ENCODE measurements at regions not wholly inside any gene's neighbourhood (a gene's known extent, or its start where the extent isn't known, plus 50 kb on each side); places are given as distances from the start of the nearest gene placed in this dataset.
A peak's percentile ranks its signal among the peaks of the same experiment; 100 is the strongest.

GRCh38 chr1:36708587-36708986 is 225.9 kb upstream of the CSF3R start:
- no peak for TF ChIP-seq CTCF (IDR thresholded peaks at IDR 0.05; ENCODE audit: low read depth, low read length)
- no peak overlapping the region for H3K4me3 ChIP-seq (ENCODE audit: low read depth, low read length)

DNA sequence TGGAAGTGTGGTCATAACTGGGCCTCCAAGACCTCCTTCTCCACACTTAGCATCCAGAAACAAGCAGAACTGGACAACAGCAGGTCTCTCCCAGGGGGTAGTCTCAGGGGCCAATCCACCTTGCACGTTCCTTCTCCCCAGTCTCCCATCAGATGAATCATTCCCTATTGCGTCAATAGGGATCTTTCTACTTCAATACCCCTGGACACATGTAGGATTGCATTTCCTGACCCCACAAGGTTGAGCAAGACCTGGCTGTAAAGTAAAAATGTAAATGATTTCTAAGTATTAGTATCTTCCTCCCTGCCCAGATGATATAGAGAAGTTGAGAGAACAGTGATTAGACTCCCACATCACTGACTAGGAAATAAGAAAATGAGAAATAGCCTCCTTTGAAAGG is 224.5 kb upstream of the CSF3R start:
- no peak for TF ChIP-seq CTCF (IDR thresholded peaks at IDR 0.05; ENCODE audit: low read depth, low read length)
- H3K4me3 ChIP-seq (ENCODE audit: low read depth, low read length) = no peak overlapping the region

- H3K4me3 ChIP-seq (ENCODE audit: low read depth, low read length) = no peak overlapping the region
- TF ChIP-seq CTCF (IDR thresholded peaks at IDR 0.05; ENCODE audit: low read depth, low read length) = no peak
Observed at GRCh38 chr1:36706416-36706815, 223.7 kb upstream of the CSF3R start.

GRCh38 chr1:36705629-36706028 is 222.9 kb upstream of the CSF3R start:
- TF ChIP-seq CTCF (IDR thresholded peaks at IDR 0.05; ENCODE audit: low read depth, low read length) = no peak
- no peak overlapping the region for H3K4me3 ChIP-seq (ENCODE audit: low read depth, low read length)

DNA sequence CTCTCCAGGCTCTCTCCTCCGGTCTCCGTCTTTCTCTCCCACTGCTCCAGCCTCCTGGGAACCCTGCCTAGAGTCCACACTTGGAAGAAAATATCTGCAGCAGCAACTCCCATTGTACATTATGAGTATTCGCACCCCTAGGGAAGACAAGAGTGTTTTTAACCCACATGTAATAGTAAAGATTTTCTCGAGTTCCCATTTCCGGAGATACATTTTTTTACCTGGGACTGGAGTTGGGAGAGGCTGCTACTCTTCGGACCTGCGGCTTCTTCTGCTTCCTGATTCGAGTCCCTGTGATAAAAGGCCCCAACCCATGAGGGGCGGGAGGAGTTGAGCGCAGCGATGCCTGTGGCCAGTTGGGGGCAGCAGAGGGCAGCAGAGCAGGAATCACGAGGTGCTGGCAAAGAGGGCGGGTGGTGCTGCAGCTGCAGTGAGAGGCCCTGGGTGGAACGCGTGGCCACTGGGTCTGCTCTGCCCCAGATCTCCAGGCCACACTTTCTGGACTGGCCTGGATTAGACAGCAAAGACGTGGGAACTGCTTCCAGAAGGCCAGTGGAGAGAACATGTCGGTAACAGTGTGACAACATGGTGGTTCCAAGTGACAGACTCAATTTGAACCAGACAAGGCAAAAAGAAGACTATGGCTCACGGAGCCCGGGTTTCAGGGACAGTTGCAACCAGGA is 221.0 kb upstream of the CSF3R start:
- H3K4me3 ChIP-seq (ENCODE audit: low read depth, low read length) = no peak overlapping the region
- TF ChIP-seq CTCF (IDR thresholded peaks at IDR 0.05; ENCODE audit: low read depth, low read length) = peak; percentile 84

DNA sequence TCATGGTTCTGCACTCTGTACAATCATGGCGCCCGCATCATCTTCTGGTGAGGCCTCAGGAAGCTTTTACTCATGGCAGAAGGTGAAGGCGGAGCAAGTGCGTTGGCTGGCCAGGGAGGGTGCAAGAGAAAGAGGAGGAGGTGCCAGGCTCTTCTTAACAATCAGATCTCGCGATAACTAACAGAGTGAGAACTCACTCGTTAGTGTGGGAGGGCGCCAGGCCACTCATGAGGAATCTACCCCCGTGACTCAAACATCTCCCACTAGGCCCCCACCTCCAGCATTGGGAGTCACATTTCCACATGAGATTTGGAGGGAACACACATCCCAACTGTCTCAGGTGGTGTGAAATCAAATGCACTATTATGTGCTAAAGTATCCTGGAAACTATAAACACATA is 220.2 kb upstream of the CSF3R start:
- H3K4me3 ChIP-seq (ENCODE audit: low read depth, low read length) = no peak overlapping the region
- TF ChIP-seq CTCF (IDR thresholded peaks at IDR 0.05; ENCODE audit: low read depth, low read length) = no peak

GRCh38 chr1:36699113-36699911 is 216.6 kb upstream of the CSF3R start:
- no peak overlapping the region for H3K4me3 ChIP-seq (ENCODE audit: low read depth, low read length)
- no peak for TF ChIP-seq CTCF (IDR thresholded peaks at IDR 0.05; ENCODE audit: low read depth, low read length)
